ENCODE measurements at regions not wholly inside any gene's neighbourhood (a gene's known extent, or its start where the extent isn't known, plus 50 kb on each side); places are given as distances from the start of the nearest gene placed in this dataset.

DNA sequence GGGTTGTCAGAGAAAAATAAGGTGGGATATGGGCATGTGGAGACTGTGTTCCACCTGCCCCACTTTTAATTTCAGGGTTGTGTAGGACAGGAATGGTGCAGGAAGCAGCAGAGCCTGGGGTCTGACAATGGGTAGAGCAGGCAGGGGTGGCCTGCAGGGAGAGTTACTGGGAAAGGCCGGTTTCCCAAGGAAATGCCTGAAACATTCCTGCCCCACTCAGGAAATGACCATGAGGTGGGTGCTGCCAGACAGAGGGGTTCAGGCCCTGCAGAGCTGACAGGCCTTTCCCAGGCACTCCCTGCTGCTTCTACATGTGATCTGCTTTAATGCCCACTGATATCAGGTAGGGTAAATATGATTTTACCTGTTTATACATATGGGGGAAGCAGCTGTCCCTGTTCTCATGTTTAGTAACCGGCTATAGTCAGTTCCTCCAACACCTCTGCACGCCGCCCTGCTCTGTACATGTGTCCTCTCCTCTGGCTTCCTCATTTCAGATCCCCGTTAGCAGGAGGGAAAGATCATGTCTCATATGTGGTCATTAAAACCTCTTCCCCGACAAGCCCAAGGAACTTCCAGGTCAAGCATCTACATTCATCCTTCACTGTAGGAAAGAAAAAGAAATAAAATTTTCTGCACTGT, 118.6 kb upstream of the PRSS58 start:
- intact Hi-C loops (cut with DNase I; ENCODE audit: low total_unique reads): no loop called here
- Histone ChIP-seq H3K27me3 (no peaks in the 10 kb centered on the region), H3K4me3 (no peak overlapping the region), H3K36me3 (ENCODE audit: low read depth, missing control alignments) (no peaks in the 10 kb centered on the region), H3K9me3 (no peaks in the 10 kb centered on the region), H3K27ac (no peak overlapping the region), H3K4me1 (no peaks in the 10 kb centered on the region)
- DNase-seq: no peak
- TF ChIP-seq, protein P1, sequence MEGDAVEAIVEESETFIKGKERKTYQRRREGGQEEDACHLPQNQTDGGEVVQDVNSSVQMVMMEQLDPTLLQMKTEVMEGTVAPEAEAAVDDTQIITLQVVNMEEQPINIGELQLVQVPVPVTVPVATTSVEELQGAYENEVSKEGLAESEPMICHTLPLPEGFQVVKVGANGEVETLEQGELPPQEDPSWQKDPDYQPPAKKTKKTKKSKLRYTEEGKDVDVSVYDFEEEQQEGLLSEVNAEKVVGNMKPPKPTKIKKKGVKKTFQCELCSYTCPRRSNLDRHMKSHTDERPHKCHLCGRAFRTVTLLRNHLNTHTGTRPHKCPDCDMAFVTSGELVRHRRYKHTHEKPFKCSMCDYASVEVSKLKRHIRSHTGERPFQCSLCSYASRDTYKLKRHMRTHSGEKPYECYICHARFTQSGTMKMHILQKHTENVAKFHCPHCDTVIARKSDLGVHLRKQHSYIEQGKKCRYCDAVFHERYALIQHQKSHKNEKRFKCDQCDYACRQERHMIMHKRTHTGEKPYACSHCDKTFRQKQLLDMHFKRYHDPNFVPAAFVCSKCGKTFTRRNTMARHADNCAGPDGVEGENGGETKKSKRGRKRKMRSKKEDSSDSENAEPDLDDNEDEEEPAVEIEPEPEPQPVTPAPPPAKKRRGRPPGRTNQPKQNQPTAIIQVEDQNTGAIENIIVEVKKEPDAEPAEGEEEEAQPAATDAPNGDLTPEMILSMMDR (IDR thresholded peaks at IDR 0.05): no peak
- no peak for TF ChIP-seq POLR2A (IDR thresholded peaks at IDR 0.05)
- WGBS, 2 donors: 60 to 73% methylated on average over 6 of the region's 6 CpGs

DNA sequence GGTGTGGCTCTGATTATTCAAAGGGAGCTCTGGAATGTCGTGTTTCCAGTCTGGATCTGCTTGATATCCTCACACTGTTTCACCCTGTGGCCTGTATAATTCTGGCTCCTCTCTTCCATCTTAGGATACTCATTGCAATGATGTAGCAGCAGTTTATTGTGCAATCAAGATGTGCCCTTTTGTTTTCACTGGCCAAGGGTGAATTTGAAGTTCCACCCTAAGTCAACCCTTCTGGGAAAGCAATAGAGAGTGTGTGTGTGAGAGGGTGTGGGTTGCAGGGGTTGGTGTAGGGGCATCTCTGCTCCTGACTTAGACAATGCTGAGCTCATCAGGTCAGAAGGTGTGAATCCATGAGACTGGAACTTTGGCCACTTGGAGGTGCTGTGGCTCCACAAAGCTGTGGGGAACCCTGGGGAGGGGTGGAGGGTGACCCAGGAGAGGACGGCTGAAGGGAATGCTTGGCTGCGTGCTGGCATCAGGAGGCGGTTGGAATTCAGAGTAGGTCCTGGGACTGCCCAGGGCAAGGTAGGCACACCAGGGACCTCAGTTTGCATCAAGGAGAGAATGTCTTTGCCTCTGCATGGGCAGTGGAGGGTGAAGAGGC, 118.0 kb upstream of the PRSS58 start:
- no peaks in the 10 kb centered on the region for H3K4me1 ChIP-seq
- TF ChIP-seq POLR2A (IDR thresholded peaks at IDR 0.05): no peak
- TF ChIP-seq, protein P1 (IDR thresholded peaks at IDR 0.05): no peak
- H3K36me3 ChIP-seq (ENCODE audit: low read depth, missing control alignments): no peaks in the 10 kb centered on the region
- DNase-seq: no peak
- H3K4me3 ChIP-seq: no peak overlapping the region
- 47 to 79% methylated on average over 4 of the region's 4 CpGs for WGBS, 2 donors
- no peaks in the 10 kb centered on the region for H3K9me3 ChIP-seq
- no peaks in the 10 kb centered on the region for H3K27me3 ChIP-seq
- intact Hi-C loops (cut with DNase I; ENCODE audit: low total_unique reads): no loop called here
- H3K27ac ChIP-seq: no peak overlapping the region

DNA sequence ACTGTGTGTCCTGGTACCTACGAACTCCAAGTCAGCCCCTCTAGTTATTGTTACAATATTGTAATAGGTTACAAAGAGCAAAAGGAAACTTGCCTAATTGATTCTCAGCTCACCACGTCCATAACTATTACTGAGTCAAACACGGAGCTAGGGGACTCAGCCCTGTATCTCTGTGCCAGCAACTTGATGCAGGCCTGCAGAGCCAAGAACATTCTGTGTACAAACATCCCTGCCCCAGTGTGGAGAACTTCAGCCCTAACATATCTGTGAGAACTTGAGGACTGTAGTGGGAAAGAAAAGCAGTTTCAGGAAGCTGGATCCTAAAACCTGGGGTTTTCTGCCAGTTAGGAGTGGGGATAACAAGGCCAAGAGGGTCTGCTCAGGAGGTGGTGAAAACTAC, 114.9 kb upstream of the PRSS58 start:
- WGBS, 2 donors: 63 to 75% methylated on average over 3 of the region's 3 CpGs
- no peak for DNase-seq
- intact Hi-C loops (cut with DNase I; ENCODE audit: low total_unique reads): no loop called here

DNA sequence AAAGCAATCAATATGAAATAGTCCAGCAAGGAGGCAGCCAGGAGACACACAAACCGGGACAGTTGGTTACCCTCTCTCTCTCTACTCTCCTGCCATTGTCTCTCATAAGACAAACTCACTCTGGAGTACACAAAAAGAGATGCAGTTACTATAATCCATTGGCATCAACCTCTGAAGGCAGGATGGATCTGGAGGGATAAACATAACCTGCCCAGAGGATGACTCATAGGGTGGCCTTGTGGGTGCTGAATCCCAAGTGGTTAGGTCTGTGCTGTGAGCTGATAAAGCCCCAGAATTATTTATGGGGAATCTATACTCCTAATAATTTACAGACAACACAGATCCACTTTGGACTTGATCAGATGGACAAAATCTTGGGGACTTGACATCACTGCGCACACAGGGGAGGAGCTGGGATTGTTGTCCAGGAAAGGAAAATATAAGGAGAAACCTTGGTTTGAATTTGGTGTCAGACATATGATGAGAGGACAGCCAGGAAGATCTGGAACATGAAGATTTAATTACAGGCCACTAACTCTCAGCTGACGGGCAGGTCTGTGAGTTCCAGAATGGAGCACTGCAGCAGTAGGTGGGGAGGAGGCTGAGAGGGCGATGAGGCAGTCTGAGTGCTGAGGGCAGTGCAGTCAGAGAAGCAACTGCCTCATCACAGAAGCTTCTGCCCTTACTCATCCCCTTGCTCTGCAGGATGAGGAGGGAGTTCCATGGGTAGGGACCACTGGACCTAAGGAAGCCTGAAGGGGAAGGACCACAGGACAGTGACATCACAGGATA, 113.9 kb upstream of the PRSS58 start:
- no peak for TF ChIP-seq POLR2A (IDR thresholded peaks at IDR 0.05)
- TF ChIP-seq, protein P1 (IDR thresholded peaks at IDR 0.05): no peak
- Histone ChIP-seq H3K4me3 (no peak overlapping the region), H3K9me3 (no peaks in the 10 kb centered on the region), H3K36me3 (ENCODE audit: low read depth, missing control alignments) (no peaks in the 10 kb centered on the region), H3K4me1 (no peaks in the 10 kb centered on the region), H3K27ac (no peak overlapping the region), H3K27me3 (no peaks in the 10 kb centered on the region)
- no peak for DNase-seq
- intact Hi-C loops (cut with DNase I; ENCODE audit: low total_unique reads): no loop called here
- 91 to 97% methylated on average over 4 of the region's 4 CpGs for WGBS, 2 donors

More for the DNA sequence above, 114.9 kb upstream of the PRSS58 start:
- no peak overlapping the region for H3K4me3 ChIP-seq
- H3K27ac ChIP-seq: no peak overlapping the region
- H3K36me3 ChIP-seq (ENCODE audit: low read depth, missing control alignments): no peaks in the 10 kb centered on the region
- TF ChIP-seq, protein P1 (IDR thresholded peaks at IDR 0.05): no peak
- TF ChIP-seq POLR2A (IDR thresholded peaks at IDR 0.05): no peak
- no peaks in the 10 kb centered on the region for H3K9me3 ChIP-seq
- no peaks in the 10 kb centered on the region for H3K27me3 ChIP-seq
- H3K4me1 ChIP-seq: no peaks in the 10 kb centered on the region

Measured in testis (tissue), 2 donors.